GM19467 (cell line): ENCODE measurements at regions not wholly inside any gene's neighbourhood (a gene's known extent, or its start where the extent isn't known, plus 50 kb on each side); places are given as distances from the start of the nearest gene placed in this dataset.

Experiments used
- ATAC-seq: cut with Tn5 transposase; IDR thresholded peaks from one replicate; pipeline ENCODE4 v1.9.1; 2021; ENCODE audit warnings: mild to moderate bottlenecking, moderate library complexity; ENCODE audit not compliant: unreplicated experiment

DNA sequence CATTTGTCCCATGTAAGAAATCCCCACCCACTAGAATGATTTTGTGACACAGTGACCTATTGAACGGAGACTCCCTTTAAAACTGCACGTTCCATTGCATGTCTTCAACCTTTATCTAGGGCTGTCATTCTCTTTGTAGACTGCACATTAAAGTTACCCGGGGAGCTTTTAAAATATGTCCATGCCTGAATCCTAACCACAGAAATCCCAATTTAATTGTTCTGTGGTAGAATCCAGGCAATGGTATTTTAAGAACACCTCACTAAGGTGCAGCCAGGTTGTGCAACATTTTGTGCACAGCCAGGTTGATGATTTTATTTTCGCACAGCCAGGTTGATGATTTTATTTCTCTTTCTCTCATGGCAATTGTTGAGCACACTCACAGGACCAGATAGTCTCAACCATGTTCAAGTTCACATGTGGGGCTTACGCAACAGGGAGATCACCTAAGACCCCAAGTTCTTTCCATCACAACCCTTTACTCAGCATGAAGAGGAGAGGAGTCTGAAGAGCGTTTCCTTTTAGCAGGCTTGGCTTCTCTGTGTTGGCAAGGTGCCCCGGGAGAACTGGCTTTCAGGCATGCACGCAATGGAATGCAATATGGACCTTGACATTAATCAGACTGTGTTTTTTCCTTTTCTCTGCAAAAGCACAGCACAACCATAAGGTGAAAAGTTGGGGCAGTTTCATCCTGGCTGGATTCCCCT lies 467.3 kb upstream of the ETAA1 start:
- no peak for ATAC-seq

DNA sequence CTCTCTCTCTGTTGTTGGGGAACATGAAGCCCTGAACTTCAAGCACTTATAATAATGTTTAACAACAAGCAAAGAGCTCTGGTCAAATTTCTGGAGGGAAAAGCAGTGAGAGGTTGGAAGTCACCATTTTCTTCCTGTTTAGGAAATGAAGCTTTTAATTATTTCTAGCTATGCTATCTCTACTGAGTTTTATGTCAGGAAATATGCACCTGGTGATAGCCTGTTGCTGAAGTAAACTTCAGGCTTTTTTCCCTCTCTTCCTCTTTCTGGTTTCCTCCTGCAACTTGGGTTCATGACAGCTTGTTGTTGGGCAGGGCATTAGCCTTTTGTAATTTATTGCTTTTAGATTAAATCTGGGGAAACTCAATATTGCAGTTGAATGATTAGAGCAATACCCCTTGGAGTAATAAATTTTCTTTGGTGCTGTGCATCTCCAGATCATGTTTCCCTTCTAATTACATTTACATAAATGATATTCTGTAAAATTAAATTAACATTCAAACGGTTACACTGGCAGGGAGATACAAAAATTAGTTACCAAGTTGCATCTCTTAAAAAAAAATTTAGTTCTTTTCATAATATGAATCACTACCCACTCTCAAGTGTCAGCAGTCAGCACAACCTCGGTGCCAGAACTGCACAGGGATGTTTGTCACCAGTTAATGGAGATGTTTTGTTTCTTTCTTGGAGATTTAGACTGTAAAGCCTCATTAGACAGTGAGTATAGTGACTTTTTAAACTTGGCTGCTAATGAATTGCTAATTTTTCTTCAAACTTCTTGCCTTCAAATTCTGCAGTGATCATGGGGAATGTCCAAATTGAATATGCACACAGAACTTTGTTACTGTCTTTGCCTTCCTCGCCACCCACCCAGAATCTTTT lies 466.6 kb upstream of the ETAA1 start:
- no peak for ATAC-seq

DNA sequence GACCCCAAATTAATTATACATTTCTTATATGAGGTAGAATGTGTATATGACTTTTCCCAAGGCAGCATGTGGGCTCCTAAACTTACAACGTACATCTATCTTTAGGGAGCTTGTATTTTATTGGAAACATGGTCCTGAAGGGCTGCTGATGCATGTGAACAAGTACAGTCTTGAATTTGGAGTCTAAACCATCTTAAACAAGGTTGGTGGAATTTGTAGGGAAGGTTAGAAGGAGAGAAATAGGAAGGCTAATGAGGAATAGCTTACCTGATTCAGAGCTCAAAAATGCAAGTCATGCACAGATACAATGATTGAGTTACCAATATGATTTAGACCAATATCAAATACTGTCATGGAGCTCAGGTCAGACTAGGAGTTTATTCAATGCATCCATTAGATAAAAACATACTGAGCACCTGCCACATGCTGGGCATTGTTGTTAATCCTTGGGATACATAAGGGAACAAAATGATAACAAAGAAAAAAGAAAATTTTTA lies 458.6 kb upstream of the ETAA1 start:
- no peak for ATAC-seq

DNA sequence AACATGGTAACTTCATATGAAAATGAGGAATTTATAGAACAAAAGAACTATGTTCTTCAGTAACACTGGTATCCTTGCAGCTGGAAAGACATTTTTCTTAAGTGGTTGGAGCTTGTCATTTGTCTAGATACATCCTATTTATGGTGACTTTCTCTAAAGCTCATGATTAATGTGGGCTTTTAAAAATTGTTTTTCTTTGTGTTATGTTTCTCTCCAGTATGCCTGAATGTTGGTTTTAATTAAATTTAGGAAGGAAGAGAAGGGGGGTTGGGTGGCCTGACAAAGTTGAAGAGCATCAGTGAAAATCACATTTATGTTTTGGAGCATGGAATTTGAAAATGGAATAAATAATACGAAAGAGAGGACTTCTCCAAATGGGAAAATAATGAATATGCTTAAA lies 457.1 kb upstream of the ETAA1 start:
- no peak for ATAC-seq

DNA sequence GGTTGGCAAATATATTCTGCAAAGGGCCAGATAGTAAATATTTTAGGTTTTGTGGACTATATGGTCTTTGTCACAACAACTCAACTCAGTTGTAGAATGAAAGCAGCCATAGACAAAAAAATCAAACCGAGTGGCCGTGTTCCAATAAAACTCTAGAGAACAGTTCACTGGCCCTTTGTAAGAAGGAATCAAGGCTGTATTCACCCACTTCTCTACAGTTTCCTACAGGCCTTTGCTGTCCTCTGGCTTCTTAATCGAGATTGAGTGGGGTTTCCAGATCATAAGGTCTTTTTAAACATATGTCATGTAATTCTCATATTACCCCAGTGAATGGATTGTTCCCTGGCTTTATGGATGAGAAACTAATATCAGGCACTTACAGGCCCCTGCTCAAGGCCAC lies 448.9 kb upstream of the ETAA1 start:
- no peak for ATAC-seq

DNA sequence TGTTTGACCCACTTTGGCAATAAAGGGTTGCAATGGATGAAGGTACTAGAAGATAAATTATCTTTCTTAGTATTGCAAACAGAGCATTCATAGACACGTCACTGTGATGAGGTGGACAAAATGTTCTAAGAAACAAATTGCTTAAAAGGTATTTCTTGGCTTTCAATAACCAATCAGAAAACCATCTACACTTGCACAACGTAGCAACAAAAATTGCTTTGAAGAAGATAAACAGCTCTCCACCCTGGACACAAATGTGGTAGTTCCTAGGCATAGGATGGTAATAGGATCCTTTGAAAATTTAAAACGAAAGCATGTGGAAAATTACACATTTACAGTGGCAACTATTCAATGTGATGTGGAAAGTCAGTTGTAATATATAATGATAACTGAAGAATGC lies 439.9 kb upstream of the ETAA1 start:
- ATAC-seq: no peak

DNA sequence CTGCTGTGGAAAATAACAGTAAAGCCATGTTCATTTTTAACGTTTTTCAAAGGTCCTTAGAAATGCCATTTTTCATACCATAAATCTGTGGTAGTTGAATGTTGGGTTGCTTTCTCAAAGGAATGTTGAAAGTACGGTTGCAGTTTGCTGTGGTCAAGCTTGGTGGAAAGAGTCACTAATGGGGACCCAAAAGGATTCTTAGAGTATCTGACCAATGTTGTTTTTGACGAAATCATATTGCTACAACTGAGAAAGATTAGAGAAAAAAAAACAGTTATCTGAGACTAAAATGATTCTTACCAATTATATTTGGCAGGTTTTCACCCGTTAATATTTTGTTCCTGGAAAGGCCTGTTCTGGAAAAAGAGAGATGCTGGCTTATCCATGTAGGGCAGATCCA lies 439.5 kb upstream of the ETAA1 start:
- no peak for ATAC-seq

- ATAC-seq: no peak
Observed at GRCh38 chr2:66960161-66960560, 437.0 kb upstream of the ETAA1 start.

GRCh38 chr2:66962716-66963115 lies 434.4 kb upstream of the ETAA1 start:
- no peak for ATAC-seq

- no peak for ATAC-seq
Observed at GRCh38 chr2:66966631-66967030, 430.5 kb upstream of the ETAA1 start.

DNA sequence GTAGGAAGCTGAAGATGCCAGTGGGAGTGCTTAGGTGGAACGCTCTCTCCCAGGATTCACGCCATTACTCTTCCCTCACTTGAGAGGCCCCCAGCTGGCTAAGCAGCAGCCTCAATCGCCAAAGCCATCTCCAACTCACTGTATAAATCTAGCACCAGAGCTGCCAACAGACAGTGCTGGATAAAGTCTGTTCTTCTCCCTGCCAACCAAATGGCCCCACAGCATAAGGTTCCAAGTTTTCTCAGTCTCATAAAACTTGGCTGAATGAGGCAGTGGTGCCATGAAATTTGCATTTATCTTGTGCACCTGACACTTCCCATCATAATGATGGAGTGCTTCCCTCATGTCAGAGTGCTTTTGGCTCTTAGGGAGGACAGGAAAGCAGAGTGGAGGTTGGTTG lies 428.2 kb upstream of the ETAA1 start:
- ATAC-seq: no peak

DNA sequence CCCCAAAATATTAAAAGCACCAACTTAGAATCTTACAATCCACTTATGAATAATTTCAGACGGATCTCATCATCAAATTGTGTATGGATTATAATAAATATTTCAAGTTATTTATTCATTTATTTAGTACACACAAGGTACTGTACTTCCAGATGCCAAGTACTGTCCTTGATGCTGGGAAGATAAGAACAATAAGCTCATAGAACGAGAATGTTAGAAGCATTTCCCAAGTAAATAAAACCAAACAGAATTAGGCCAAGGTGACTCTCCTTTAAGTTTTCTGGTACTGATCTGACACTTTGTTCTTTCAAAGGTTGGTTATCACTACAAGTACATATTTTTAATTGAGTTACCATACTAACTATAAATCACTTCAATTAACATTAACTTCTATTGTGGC lies 416.1 kb upstream of the ETAA1 start:
- ATAC-seq: no peak

- no peak for ATAC-seq
Observed at GRCh38 chr2:66982766-66983165, 414.4 kb upstream of the ETAA1 start.

GRCh38 chr2:66984864-66985263 lies 412.3 kb upstream of the ETAA1 start:
- ATAC-seq: no peak

GRCh38 chr2:66985906-66986305 lies 411.2 kb upstream of the ETAA1 start:
- ATAC-seq: no peak

DNA sequence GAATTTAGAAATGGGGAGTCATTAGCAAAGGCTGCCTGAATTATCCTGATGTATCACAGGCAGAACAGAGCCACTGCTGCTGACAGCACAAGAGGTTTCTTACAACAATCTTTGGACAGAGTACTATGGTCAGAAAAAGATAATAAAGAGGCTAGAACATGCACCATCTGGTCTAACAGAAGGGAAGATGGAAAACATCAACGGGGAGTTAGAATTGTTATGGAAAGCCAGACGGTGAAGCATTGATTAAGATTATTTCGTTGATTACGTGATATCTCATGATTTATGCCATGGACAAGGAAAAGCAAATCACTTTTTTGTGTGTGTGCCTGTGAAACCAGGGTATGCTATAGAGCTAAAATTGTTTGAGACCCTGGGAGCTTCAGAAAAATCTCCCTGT lies 409.4 kb upstream of the ETAA1 start:
- no peak for ATAC-seq

GRCh38 chr2:66994654-66995053 lies 402.5 kb upstream of the ETAA1 start:
- no peak for ATAC-seq

DNA sequence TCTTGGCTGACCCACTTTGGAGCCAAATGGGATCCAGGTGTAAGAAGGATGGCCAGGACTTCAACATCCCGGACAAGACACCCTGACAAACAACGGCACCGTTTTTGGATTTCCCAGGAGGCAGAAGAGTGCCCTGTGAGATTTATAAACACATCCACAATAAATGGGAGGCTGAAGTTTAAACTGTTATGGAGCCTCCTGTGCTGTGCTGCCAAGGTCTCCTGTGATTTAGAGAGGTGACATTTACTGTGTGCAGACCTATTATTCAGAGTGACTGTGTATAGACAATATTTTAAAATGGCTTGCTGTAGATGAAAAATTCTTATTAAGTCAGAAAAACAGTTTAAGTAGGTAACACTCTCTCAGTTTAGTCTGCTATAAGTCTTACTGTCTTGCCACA lies 401.5 kb upstream of the ETAA1 start:
- no peak for ATAC-seq

DNA sequence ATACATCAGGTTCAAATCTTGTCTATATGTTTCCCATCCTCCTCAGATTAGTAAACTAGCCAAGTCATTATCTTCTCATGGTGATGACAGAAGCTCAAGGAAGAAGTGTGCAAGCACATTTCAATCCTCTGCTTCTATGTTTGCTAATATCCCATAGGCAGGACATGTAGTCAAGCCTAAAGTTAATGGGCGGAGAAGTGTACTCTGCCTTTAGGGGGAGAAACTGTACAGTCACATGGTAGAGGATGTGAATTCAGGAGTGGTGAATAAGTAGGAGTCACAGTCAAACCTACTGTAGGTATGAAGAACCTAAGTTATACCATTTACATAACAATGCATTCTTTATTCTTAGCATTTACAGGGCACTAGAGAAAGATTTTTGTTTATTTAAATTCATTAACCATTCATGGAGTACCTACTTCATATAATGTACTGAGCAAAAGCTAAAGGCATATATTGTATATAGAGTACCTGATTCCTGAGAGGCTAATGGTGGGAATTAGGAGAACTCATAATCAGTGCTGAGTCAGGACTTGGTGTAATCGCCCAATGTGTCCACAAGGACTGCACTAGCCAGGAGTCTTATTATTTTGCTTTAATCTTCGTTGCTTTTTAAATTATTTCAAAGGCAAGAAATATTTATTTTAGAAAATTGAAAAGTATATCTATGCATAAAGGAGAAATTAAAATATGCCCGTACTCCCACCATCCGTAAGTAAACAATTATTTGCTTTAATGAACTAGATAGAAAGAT lies 394.3 kb upstream of the ETAA1 start:
- ATAC-seq: no peak

DNA sequence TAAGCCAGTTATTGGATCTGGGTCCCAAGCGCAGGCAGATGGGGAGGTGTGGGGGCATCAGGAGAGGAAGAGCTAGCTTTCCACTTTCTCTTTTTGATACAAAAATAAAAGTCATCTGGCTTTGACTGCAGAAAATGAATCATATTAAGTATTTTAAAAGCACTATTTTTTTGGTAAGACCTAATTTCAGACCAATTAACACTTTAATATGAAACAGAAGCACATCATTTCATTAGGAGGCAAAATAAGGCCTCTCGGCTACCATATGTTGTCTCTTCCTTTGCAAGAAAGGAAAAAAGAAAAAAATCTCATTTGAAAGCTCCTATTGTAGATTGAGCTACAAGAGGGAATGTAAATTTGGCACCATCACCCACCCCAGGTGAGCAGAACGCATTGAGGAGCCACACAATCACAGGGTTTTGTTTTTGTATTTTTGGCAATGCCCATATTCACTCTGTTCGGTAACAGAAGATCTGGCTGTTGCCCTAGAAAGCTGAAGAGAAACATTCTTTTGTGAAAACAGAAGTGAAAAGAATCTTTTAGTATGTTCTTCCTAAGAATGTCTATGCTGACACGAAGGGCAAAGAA lies 390.7 kb upstream of the ETAA1 start:
- ATAC-seq: no peak

DNA sequence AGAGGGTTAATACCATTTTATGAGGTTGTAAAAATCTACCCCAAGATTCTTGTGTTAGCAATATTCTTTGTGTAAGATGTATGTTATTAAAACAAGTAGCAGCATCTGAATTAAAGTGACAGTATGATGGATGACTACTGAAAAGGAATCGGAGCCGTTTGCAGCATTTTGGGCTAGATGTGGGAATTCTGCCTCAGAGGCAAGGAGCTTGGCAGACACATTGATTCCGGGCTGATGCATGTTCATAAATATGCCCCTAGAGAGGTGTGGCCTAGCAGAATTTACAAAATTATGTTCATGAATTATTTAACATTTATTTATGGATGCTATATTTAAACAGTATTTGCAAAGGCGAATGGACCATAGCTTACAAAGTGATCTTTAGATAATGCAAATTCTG lies 389.0 kb upstream of the ETAA1 start:
- no peak for ATAC-seq
